HG03432 (cell line): ENCODE measurements at regions not wholly inside any gene's neighbourhood (a gene's known extent, or its start where the extent isn't known, plus 50 kb on each side); places are given as distances from the start of the nearest gene placed in this dataset.
"Not testable (repeated sequence)": the region's sequence is repeated elsewhere in the genome, so short reads cannot be mapped to it uniquely, and the experiment has no call there.

Experiments
- ATAC-seq: cut with Tn5 transposase; IDR thresholded peaks from one replicate; pipeline ENCODE4 v1.9.1; 2021; ENCODE audit warnings: mild to moderate bottlenecking, moderate library complexity; ENCODE audit not compliant: unreplicated experiment

DNA sequence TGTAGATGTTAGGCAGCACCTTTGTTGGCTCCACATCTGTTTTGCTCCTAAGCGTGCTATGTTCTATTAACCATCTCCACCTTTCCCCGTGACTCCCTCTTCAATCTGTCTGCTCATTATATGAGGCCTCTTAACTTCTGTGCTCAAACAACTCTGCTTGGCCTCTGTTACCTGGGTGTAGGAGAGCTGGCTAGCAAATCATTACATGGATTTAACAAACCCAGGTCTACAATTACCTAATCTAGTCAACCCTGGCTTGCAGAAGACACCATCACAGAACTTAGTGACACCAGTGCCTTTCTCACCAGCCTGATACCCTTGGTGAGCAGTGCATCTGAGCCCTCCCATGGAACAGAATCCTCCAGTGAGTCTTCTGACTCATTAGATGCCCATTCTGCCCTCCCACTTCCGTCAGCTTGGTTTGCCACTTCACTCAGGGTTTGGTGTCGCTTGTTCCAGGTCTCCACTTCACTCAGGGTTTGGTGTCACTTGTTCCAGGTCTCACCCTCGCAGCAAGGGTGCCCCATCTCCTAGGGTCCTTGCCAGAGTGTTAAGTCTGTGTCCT is 92.0 kb upstream of the KIF26B start:
- ATAC-seq, result no peak

DNA sequence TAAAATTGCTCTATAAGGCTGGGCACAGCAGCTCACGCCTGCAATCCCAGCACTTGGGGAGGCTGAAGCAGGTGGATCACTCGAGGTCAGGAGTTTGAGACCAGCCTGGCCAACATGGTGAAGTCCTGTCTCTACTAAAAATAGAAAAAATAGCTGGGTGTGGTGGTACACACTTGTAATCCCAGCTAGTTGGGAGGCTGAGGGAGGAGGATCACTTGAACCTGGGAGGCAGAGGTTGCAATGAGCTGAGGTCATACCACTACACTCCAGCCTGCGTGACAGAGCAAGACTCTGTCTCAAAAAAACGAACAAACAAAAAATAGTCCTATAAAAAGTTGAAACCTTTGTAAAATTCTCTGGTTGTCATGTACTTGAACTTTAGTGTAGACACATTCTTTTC is 93.0 kb upstream of the KIF26B start:
- ATAC-seq, result not testable (repeated sequence)

DNA sequence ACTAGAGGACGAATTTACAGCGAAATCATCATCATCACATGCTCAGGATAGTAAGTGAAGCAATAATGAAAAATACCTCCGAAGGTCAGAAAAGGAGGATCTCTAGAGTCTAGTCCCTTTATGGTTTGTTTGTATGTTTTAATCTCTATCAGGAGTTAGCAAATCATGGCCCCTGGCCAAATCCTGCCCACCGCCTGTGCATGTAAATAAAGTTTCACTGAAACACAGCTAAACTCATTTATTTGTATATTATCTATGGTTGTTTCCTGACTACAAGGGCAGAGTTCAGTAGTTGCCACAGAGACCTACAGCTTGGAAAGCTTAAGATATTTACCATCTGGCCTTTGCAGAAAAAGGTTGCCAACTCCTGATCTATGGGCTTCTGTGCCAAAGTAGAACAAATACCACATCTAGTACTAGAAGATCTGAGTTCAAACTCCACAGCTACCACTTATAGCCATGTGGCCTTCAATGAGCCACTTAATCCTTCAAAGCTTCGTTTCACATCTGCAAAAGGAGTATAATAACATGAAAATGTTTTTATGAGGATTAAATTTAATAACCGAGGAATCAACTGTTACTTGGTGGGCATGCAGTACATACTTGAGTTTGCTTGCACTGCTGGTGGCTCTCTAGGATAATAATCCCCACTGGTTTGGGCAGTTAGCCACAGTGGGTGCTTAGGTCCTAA is 94.0 kb upstream of the KIF26B start:
- no peak for ATAC-seq

DNA sequence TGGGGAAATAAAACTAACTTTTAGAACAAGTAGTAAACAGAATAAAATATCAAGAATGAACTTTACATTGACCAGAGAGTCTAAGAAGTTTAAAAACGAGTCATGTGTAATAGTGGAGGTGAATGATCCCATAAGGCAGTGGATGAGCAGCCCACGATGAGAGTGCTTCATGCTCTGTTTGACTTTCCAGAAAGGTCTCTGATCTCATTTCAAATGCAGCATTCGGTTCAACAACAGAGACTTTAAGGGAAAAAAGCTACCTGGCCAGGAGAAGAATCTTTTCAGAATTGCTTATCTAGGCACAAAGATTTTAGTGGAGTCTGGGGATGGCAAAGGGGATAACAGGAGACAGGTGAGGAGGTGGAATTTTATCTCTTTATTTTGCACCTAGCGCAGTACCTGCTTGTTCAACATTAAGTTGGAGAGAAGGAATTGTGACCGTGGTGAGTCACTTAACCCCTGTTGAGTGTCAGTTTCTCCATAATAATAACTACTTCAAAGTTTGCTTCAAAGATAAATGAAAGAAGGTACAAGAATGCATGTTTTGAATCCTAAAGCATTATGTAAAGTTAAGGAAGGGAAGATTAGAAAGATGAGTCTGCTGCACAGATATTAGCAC is 94.9 kb upstream of the KIF26B start:
- no peak for ATAC-seq

DNA sequence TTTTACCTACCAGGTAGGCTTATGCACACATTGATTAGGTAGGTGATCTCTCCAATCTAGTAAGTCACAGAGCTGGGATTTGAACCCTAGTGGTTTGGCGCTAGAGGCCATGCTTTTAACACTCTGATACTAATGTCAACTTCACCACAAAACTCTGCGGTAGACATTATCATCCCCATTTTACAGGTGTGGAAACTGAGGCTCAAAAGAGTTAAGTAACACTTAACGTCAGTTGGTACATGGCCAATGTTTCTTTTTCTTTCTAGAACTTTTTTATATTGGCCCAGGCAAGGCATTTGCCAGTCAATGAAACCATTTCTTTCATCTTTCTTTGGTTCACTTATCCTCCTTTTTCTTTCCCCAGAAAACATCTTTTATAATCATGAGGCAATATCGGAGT is 95.9 kb upstream of the KIF26B start:
- no peak for ATAC-seq

DNA sequence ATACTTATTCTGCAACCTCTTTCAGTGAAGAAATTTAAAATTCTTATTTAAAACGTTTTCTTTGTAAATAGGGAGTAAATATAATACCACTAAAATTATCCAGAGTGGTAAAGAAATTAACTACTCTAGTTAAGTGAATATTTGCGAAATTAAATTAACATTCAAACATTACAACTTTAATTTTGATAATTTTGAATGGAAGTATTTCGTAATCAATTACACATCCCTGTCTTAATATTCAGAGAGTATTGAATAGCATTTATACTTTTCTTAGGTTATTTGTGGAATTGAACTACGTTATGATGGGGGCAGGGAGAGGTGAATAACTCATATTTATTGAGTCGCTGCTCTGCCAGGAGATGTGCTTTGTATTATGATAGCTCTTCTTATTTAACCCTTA is 96.3 kb upstream of the KIF26B start:
- ATAC-seq, result no peak

DNA sequence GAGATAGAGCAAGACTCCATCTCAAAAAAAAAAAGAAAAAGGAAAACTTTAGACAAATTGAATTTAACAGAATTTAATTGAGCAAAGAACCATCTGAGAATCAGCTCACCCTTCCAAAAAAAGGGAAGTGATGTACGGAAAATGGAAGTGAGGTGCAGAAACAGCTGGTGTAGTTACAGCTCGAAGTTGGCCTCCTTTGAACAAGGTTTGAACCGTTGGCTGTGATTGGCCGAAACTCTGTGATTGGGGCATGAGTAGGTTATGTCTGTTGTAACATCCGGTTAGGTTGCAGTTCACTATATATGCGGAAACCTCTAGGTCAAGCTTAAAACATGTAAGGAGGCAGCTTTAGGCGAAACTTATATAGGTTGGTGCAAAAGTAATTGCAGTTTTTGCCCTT is 97.9 kb upstream of the KIF26B start:
- no peak for ATAC-seq

DNA sequence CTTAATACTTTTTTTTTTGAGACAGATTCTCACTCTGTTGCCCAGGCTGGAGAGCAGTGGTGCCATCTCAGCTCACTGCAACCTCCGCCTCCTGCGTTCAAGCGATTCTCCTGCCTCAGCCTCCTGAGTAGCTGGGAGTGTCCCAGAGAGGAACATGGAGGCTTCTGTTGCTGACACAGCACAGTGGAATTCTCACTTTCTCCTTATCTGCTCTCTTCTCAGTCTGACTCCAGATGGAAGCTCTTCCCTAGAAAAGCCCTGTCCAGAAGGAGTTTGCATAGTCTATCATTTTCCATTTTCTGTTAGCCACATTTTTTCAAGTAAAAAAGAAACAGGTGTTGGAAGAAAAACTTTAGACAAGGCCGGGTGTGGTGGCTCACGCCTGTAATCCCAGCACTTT is 98.5 kb upstream of the KIF26B start:
- ATAC-seq, result not testable (repeated sequence)

DNA sequence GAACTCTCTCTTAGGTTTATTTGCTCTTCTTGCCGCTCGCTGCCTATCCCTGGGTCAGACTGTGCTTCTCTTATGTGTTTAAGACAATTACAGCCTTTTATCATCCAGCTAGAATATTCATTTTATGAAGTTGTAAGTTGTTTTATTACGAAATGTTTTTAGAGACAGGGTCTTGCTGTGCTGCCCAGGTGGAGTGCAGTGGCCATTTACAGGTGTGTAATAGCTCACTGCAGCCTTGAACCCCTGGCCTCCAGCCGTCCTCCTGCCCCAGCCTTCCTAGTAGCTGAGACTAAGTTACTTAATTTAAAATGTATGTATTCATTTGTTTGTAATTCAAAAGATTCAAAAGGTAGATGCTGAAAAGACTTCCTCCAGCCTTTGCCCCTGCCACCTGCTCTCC is 99.0 kb upstream of the KIF26B start:
- ATAC-seq, result no peak

DNA sequence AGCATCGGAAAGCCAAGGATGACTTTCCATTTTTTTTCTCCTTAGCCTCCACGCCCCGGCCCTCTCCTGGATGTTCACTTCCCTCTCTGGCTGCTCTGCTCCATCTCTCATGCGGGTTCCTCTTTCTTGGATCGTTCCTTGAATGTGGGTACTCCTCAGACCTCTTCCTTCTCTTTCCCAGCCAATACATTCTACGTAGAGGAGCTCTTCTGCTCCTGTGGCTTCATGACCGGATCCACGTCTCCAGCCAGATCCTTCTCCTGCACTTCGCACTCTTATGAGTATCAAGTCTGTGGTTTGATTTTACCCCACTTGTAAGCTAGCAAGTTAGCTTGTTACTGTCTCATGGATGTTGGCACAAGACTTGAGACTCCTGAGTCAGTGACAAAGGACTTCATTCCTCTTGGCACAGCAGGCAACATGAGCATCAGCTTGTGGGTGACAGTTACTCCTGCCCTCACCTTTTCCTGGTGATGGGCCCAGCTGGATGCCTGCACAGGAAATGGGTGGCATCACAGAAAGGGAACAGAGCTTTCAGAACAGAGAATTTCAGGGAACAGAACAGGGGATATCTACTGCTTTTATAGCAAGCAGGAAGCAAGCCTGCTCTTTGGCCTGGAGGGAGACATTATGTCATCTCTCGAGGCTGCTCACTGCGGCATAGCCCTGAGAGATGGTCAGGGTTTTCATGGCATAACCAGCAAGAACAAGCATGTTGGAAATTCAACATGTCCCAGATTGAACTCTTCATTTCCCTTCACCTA is 100.1 kb upstream of the KIF26B start:
- no peak for ATAC-seq

DNA sequence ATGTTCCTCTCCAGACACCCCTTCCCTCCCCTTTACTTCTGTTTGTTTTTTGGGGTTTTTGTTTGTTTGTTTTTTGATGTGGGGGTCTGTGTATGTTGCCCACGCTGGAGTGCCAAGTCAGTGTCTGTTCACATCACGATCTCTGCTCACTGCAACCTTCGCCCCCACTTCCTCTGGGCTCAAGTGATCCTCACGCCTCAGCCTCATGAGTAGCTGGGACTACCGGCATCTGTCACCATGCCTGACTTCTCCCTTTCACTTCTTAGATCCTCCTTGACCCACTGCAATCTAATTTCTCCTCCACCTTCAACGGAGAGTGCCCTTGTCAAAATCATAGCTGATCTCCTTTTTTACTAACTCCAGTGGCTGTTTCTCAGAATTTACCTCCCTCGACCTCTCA is 100.7 kb upstream of the KIF26B start:
- ATAC-seq, result no peak

DNA sequence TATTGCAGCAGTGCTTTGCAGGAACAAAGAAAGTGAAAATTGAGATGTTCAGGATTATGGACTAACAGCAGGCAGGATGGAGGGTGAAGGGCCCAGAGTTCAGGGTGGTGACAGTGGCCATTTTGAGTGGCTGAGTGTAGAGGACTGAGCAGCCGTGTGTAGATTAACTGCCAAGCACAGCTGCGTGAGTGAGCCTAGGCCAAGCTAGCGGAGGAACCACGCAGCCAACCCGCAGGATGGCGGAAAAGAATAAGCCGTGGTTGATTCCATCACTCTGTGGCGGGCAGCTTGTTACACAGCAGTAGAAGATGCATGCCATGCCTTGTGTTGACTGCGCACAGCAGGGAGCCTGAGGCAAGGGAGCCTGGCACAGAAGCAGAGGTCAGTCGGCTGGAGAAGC is 102.5 kb upstream of the KIF26B start:
- ATAC-seq, result no peak

DNA sequence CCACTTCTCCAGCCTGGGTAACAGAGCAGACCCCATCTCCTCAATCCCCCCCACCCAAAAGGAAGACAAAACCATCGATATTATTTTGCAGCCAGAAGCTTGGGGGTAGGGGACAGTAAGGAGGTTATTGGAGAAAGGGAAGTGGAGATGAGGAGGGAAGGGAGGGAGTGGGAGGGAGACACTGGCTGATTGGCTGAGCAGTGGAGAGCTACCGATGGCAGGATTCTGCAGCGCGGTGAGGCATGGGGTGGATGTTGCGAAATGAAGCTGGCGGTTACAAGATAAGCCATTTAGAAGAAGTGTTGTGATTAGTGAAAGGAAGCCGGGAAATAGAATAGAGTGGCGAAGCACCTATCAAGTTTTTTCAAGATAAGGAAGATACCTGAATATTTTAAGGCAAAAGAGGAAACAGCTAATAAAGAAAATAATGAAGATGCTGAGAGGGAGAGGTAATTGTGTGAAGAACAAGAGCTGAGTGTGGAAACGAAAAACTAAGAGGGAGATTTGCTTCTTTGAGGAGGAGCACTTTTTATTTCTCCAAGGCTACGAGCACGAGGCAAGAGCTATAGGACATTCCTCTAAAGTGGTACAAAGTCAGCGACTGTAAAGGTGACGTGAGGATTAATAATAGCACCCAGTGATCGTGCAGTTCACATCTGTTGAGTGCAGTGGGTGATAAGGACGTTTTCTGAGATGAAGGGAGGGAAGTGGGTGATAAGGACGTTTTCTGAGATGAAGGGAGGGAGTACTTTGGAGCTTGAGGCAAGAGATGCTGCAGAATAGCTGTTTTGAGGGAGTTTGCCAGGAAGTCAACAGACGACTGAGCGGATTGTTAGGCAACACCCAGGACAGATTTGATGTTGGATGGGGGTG is 103.2 kb upstream of the KIF26B start:
- no peak for ATAC-seq

DNA sequence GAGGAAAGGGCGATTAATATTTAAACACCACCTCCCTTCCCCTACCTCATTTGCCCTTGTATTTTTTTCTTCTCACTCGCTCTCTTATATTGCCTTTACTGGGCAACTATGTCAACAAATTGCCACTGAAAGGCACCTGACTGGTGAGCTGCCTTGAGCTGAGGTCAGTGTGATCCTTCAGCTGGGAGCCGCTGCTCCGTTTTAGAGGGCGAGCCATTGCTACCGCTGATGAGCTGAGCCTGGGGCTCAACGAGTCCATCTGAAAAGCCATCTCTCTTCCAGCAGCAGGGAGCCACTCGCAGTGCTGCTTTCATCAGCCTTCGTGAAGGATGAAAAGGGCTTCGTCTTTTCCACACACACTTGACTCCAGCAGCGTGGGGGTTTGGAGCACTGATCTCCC is 108.0 kb upstream of the KIF26B start:
- no peak for ATAC-seq

DNA sequence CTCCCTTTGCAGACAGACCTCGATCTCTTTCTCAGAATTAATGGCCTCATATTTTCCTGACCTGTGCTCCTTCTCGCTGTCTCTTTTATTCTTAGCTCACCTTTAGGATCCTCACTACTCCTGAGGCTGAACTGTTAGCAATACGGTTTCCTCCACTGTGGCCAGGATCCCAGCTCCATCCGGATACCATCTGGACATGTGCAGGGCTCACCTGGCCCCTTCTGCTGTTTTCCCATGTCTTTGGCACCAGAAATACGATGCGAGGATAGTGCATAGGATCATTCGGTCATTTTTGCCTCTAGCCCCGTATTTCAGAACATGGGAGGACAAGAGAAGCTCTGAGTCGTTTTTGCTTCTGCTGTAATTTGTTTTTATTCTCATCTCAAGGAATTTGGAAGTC is 108.5 kb upstream of the KIF26B start:
- no peak for ATAC-seq

DNA sequence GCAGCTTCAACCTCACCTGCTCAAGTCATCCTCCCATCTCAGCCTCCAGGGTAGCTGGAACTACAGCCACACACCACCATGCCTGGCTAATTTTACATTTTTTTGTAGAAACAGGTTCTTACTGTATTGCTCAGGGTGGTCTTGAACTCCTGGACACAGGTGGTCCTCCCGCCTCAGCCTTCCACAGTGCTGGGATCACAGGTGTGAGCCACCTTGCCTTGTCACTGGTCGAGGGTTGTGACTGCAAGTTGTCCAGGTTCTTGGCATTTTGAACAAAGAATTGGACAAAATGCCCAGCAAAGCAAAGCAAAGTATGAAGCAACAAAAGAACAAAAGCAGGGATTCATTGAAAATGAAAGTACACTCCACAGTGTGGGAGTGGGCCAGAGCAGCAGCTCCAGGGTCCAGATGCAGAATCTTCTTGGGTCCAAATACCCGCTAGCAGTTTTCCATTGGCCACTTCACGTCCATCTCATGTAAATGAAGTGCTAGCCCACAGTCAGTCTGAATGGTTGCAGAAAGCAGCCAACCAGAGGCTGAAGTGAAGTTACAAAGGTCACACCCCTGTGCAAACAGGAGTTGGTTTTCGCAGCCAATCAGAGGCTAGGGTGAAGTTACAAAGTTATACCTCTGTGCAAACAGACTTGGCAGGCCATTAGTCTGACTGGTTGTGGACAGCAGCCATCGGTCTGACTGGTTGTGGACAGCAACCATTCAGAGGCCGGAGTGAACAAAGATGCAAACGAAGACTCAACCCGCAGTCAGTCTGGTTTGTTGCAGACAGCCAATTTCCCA is 109.5 kb upstream of the KIF26B start:
- no peak for ATAC-seq

DNA sequence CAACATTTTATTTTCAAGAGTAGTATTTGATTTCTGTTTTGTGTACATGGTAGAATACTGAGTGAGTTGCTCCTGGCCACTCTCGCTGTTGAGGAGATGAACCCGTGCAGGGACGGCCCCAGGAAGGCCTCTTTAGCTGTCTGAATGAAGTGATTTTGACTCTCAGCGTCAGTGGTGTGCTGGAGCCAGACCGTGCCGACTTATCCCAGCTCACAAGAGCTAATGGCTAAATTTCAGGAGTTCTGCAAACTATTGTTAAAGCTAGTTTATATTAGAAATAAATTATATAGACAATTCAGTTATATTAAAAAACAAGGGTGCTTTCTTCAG is 111.2 kb upstream of the KIF26B start:
- ATAC-seq, result no peak

DNA sequence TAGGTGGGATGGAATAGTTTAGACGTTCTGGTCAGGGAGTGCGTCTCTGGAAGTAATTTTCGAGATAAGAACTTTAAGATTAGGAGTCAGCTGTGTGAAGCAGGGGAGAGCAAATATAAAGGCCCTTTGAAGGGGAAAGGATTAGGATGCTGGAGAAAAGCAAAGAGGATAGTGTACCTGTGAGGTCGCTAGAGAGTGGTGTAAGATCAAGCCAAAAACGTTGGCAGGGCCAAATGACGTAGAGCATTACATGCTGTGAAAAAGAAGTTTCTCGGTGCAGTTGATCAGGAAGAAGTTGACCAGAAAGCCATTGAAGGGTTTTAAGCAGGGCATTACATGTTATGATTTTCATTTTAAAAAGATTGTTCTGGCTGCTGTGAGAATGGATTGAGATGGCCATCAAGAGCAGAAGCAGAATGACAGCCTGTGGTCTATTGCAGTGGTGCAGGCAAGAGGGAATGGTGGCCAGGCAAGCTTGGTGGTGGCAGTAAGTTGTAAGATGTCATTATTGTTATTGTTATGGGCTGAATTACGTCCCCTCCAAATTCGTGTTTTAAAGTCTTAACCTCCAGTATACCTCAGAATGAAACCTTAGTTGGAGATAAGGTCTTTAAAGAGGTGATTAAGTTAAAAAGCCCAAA is 113.6 kb upstream of the KIF26B start:
- no peak for ATAC-seq

DNA sequence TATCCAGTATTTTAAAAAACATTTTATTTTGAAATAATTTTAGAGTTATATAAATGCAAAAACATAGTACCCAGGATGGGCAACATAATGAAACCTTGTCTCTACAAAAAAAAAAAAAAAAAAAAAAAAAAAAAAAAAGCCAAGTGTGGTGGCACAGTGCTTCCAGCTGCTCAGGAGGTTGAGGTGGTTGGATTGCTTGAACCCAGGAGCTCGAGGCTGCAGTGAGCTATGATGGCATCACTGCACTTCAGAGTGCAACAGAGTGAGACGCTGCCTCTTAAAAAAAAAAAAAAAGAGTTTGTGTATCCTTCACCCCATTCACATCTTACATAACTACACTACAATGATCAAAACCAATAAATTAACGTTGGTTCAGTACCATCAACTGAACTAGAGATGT is 115.6 kb upstream of the KIF26B start:
- ATAC-seq, result no peak

DNA sequence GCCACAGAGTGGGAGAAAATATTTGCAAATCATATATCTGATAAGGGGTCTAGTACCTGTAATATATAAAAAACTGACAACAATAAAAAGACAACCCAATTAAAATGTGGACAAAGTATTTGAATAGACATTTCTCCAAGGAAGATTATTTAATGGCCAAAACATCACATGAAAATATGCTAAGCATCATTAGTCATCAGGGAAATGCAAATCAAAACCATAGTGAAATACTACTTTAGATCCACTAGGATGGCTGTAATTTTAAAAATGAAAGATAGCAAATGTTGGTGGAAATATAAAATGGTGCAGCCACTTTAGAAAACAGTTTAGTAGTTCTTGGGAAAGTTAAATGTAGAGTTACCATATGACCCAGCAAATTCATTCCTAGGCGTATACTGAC is 118.7 kb upstream of the KIF26B start:
- ATAC-seq, result no peak
